K562 (cell line): ENCODE measurements at regions not wholly inside any gene's neighbourhood (a gene's known extent, or its start where the extent isn't known, plus 50 kb on each side); places are given as distances from the start of the nearest gene placed in this dataset.

ENCODE experiments used
- ATAC-seq: fragments of 200-7000 bp; cut with Tn5 transposase; 3 replicates; pipeline ENCODE4 v1.9.1; 2020; ENCODE audit warnings: moderate library complexity
- BruUV-seq: library from RNA; stranded (reverse); fragments of 400-500 nt; replicated peaks from 2 replicates; lab custom pipeline; 2021; lab: Mats Ljungman, UMichigan
- CTCF ChIA-PET: fragments of 300-600 bp; formaldehyde crosslinking; extraction: SDS; loops from one replicate; lab custom pipeline; 2021; ENCODE audit warnings: low intra/inter-chr PET ratio; lab: Yijun Ruan, JAX
- POLR2A ChIA-PET: fragments of 300-600, 350-650 bp; sonication (Branson Sonifier 250); formaldehyde crosslinking; extraction: SDS; loops from one replicate; lab custom pipeline; 2021; ENCODE audit warnings: antibody characterized with exemption, inconsistent platforms; lab: Yijun Ruan, JAX
- DNase-seq, 4 experiments: peaks; one replicate each; pipeline versions ENCODE4 v3.0.0 to v3.0.0-alpha.2; 2011 to 2018; ENCODE audit warnings: low spot score in 3 of 4, mixed read lengths in 3 of 4; ENCODE audit errors: extremely low read depth in 1 of 4
- FAIRE-seq: peaks from 2 replicates; lab custom pipeline; 2011; peaks lifted over from hg19 to GRCh38; lab: Jason Lieb, UNC
- H2AFZ ChIP-seq: 2 replicates; pipeline ENCODE4 v1.6.0; 2011; ENCODE audit warnings: low read depth, low read length, control low read depth, inconsistent platforms
- H3K27ac ChIP-seq: fragments of 200-600 bp; 3 replicates; pipeline ENCODE4 v1.8.0; 2011; ENCODE audit warnings: low read depth, mild to moderate bottlenecking, control low read depth, inconsistent platforms, low read length, moderate library complexity, mixed read lengths; ENCODE audit errors: extremely low read depth
- H3K27me3 ChIP-seq, 2 experiments: fragments of 300-600 bp in 1 of 2; 2 replicates in 1 of 2; 3 replicates in 1 of 2; pipeline versions ENCODE4 v1.6.0 to v1.8.0; 2011; ENCODE audit warnings: inconsistent platforms in 2 of 2, low read length in 2 of 2, mild to moderate bottlenecking in 1 of 2, mixed read lengths in 1 of 2, moderate library complexity in 1 of 2; ENCODE audit not compliant: control insufficient read depth in 2 of 2, insufficient read depth in 2 of 2
- H3K36me3 ChIP-seq: fragments of 300-600 bp; 3 replicates; pipeline ENCODE4 v1.8.0; 2011; ENCODE audit warnings: mild to moderate bottlenecking, low read length, inconsistent platforms; ENCODE audit not compliant: control insufficient read depth, insufficient read depth
- H3K4me1 ChIP-seq, 2 experiments: fragments of 200-600 bp in 1 of 2; replicated peaks in 1 of 2; 2 replicates in 1 of 2; 3 replicates in 1 of 2; pipeline versions ENCODE4 v1.5.1 to v1.8.0; 2011; ENCODE audit warnings: inconsistent platforms in 2 of 2, low read length in 2 of 2, mild to moderate bottlenecking in 1 of 2, mixed read lengths in 1 of 2, moderate library complexity in 1 of 2; ENCODE audit not compliant: control insufficient read depth in 2 of 2, insufficient read depth in 2 of 2
- H3K4me2 ChIP-seq: 2 replicates; pipeline ENCODE4 v1.6.1; 2011; ENCODE audit warnings: low read length, control low read depth, inconsistent platforms, mixed read lengths; ENCODE audit not compliant: insufficient read depth
- H3K4me3 ChIP-seq: fragments of 200-600 bp; sonication (generic), shearing (Covaris generic); 2 replicates; pipeline ENCODE4 v1.5.1; 2016; ENCODE audit warnings: control low read depth, inconsistent platforms
- H3K79me2 ChIP-seq: fragments of 200-600 bp; 3 replicates; pipeline ENCODE4 v1.8.0; 2011; ENCODE audit warnings: low read length, inconsistent platforms; ENCODE audit not compliant: control insufficient read depth, insufficient read depth
- H3K9ac ChIP-seq, 2 experiments: 2 replicates each; pipeline versions ENCODE4 v1.6.0 to v1.6.1; 2011; ENCODE audit warnings: low read depth in 2 of 2, low read length in 2 of 2, control low read depth in 1 of 2, inconsistent platforms in 1 of 2, mild to moderate bottlenecking in 1 of 2, mixed read lengths in 1 of 2; ENCODE audit not compliant: insufficient read depth in 1 of 2
- H3K9me1 ChIP-seq: one replicate; pipeline ENCODE4 v1.6.0; 2011; ENCODE audit warnings: inconsistent platforms, mild to moderate bottlenecking, low read length, moderate library complexity; ENCODE audit not compliant: control insufficient read depth, insufficient read depth
- H3K9me3 ChIP-seq: replicated peaks from 2 replicates; pipeline ENCODE4 v1.5.1; 2011; ENCODE audit warnings: low read depth, low read length, inconsistent platforms; ENCODE audit not compliant: control insufficient read depth, insufficient read depth
- H4K20me1 ChIP-seq: replicated peaks from 2 replicates; pipeline ENCODE4 v1.6.1; 2011; ENCODE audit warnings: low read length, inconsistent platforms, mixed read lengths; ENCODE audit not compliant: control insufficient read depth, insufficient read depth
- CAMTA2 ChIP-seq: fragments of 250-450 bp; sonication (Bioruptor Pico); conservative IDR thresholded peaks from 2 replicates; pipeline ENCODE4 v1.5.1; 2022
- ELF1 ChIP-seq: fragments of 200-800 bp; sonication (Bioruptor generic); IDR thresholded peaks from 2 replicates; pipeline ENCODE4 v1.6.1; 2016; ENCODE audit warnings: missing genetic modification characterization, missing compliant biosample characterization
- HLTF ChIP-seq: fragments of 450-650 bp; IDR thresholded peaks from 2 replicates; pipeline ENCODE4 v1.6.1; 2016
- KAT7 ChIP-seq: sonication (generic); formaldehyde crosslinking; IDR thresholded peaks from 2 replicates; pipeline ENCODE4 v1.8.0; 2022; ENCODE audit warnings: missing genetic modification reagents, mild to moderate bottlenecking, borderline replicate concordance
- SAFB2 ChIP-seq: fragments of 200-400 bp; formaldehyde crosslinking; IDR thresholded peaks from 2 replicates; pipeline ENCODE4 v1.6.1; 2018; ENCODE audit warnings: borderline replicate concordance, low read length, low read depth, moderate library complexity; ENCODE audit not compliant: severe bottlenecking
- SRSF3 ChIP-seq: fragments of 200-400 bp; formaldehyde crosslinking; IDR thresholded peaks from 2 replicates; pipeline ENCODE4 v1.6.1; 2016; ENCODE audit warnings: mild to moderate bottlenecking, low read length, moderate library complexity; ENCODE audit not compliant: insufficient read depth
- ZNF324 ChIP-seq: fragments of 250-450 bp; sonication (Bioruptor Pico); IDR thresholded peaks from 2 replicates; pipeline ENCODE4 v1.4.0; 2020; ENCODE audit warnings: mild to moderate bottlenecking
- WGBS: fragments of 100-300 bp; shearing (Covaris generic); methylation state at CpG from one replicate; pipeline ENCODE4 v1.1.6; 2016; ENCODE audit warnings: low coverage, mixed read lengths; ENCODE audit not compliant: insufficient coverage; ENCODE audit errors: missing lambda C conversion rate; 5-methylcytosine and 5-hydroxymethylcytosine counted together
- in situ Hi-C: fragments of 300-500 bp; cut with MboI; formaldehyde crosslinking; loops from 4 replicates; pipeline ENCODE4 v1.15.0; 2018; ENCODE audit warnings: inconsistent platforms, mixed read lengths
- intact Hi-C: fragments of 100-400 bp; cut with micrococcal nuclease; formaldehyde crosslinking; loops from 2 replicates; pipeline ENCODE4 v1.14.2; 2022
- TF ChIP-seq, protein P1 (sequence below): fragments of 450-650 bp; IDR thresholded peaks from 2 replicates; pipeline ENCODE4 v1.6.1; 2016
- TF ChIP-seq, protein P2 (sequence below): fragments of 450-650 bp; IDR thresholded peaks from 2 replicates; pipeline ENCODE4 v1.6.1; 2017; ENCODE audit warnings: mild to moderate bottlenecking, moderate library complexity
- TF ChIP-seq, protein P3 (sequence below): fragments of 250-450 bp; sonication (Bioruptor Pico); IDR thresholded peaks from 2 replicates; pipeline ENCODE4 v1.8.0; 2021; ENCODE audit warnings: borderline replicate concordance, mild to moderate bottlenecking, moderate library complexity; ENCODE audit not compliant: poor library complexity, severe bottlenecking
- TF ChIP-seq, protein P4 (sequence below), 2 experiments: fragments of 450-650 bp in 1 of 2; sonication (generic) in 1 of 2; formaldehyde crosslinking; conservative IDR thresholded peaks; 2 replicates each; pipeline versions ENCODE4 v1.4.0 to v1.8.1; 2020 to 2022; ENCODE audit warnings: mild to moderate bottlenecking in 1 of 2, missing genetic modification reagents in 1 of 2
- TF ChIP-seq, protein P5 (sequence below): sonication (generic); formaldehyde crosslinking; IDR thresholded peaks from 2 replicates; pipeline ENCODE4 v1.8.0; 2023; ENCODE audit warnings: mild to moderate bottlenecking, missing genetic modification reagents

DNA sequence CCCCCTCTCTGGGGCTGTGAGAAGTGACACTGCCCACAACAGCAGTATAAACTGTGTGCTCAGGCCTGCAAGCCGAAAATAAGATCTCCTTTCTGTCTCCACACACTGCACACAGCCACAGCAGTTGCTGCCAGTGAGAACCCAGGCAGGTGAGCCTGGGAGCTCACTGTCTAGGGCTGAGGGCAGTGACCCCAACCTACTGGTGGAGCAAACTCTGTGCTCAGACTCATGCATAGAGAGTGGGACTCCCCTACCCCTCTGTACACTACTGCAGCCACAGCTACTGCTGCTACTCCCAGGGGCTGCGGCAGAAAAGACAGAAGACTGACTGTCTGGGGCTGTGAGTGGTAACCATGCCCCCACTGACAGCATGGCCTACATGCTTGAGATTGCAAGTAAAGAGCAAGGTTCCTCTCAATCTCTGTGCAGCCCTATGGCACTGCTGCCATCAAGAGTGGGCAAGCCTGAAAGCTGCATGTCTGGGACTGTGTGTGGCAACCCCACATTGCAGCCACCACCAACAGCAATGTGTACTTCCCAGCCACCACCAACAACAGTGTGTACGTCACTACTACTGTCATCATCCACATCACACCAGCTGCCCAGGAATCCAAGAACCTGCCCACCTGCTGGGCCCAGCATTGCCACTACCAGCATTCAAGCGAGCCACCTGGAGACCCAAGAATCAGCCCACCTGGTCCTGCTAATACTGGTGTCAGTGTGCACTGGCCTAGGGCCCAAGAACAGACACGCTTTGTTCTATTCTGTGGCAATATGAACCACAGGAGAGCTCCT is 226.1 kb downstream of the XPNPEP1 start:
- DNase-seq (no peak), ATAC-seq (no peak), FAIRE-seq (no peak)
- Histone ChIP-seq H3K27me3 (no peaks in the 10 kb centered on the region), H3K9ac (no peak overlapping the region), H3K79me2 (no peaks in the 10 kb centered on the region), H3K27ac (no peak overlapping the region), H3K4me2 (no peak overlapping the region), H3K4me3 (no peak overlapping the region), H3K9me1 (no peaks in the 10 kb centered on the region), H4K20me1 (no peaks in the 10 kb centered on the region), H3K4me1 (no peaks in the 10 kb centered on the region), H3K9me3 (no peaks in the 10 kb centered on the region), H3K36me3 (no peaks in the 10 kb centered on the region), H2AFZ (no peak overlapping the region)
- TF ChIP-seq, protein P1, sequence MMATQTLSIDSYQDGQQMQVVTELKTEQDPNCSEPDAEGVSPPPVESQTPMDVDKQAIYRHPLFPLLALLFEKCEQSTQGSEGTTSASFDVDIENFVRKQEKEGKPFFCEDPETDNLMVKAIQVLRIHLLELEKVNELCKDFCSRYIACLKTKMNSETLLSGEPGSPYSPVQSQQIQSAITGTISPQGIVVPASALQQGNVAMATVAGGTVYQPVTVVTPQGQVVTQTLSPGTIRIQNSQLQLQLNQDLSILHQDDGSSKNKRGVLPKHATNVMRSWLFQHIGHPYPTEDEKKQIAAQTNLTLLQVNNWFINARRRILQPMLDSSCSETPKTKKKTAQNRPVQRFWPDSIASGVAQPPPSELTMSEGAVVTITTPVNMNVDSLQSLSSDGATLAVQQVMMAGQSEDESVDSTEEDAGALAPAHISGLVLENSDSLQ = no peak
- no peak for TF ChIP-seq KAT7
- TF ChIP-seq, protein P2, sequence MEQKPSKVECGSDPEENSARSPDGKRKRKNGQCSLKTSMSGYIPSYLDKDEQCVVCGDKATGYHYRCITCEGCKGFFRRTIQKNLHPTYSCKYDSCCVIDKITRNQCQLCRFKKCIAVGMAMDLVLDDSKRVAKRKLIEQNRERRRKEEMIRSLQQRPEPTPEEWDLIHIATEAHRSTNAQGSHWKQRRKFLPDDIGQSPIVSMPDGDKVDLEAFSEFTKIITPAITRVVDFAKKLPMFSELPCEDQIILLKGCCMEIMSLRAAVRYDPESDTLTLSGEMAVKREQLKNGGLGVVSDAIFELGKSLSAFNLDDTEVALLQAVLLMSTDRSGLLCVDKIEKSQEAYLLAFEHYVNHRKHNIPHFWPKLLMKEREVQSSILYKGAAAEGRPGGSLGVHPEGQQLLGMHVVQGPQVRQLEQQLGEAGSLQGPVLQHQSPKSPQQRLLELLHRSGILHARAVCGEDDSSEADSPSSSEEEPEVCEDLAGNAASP = no peak
- no peak for TF ChIP-seq HLTF
- TF ChIP-seq, protein P3, sequence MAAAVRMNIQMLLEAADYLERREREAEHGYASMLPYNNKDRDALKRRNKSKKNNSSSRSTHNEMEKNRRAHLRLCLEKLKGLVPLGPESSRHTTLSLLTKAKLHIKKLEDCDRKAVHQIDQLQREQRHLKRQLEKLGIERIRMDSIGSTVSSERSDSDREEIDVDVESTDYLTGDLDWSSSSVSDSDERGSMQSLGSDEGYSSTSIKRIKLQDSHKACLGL (CRISPR knock-in tag) = no peak
- TF ChIP-seq, protein P4, sequence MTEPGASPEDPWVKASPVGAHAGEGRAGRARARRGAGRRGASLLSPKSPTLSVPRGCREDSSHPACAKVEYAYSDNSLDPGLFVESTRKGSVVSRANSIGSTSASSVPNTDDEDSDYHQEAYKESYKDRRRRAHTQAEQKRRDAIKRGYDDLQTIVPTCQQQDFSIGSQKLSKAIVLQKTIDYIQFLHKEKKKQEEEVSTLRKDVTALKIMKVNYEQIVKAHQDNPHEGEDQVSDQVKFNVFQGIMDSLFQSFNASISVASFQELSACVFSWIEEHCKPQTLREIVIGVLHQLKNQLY (CRISPR knock-in tag; conservative IDR thresholded peaks at IDR 0.05) = no peak
- TF ChIP-seq CAMTA2 (CRISPR knock-in tag) = no peak
- TF ChIP-seq ZNF324 (CRISPR knock-in tag) = no peak
- no peak for TF ChIP-seq SRSF3
- no peak for TF ChIP-seq ELF1 (tag)
- no peak for TF ChIP-seq SAFB2
- TF ChIP-seq, protein P5, sequence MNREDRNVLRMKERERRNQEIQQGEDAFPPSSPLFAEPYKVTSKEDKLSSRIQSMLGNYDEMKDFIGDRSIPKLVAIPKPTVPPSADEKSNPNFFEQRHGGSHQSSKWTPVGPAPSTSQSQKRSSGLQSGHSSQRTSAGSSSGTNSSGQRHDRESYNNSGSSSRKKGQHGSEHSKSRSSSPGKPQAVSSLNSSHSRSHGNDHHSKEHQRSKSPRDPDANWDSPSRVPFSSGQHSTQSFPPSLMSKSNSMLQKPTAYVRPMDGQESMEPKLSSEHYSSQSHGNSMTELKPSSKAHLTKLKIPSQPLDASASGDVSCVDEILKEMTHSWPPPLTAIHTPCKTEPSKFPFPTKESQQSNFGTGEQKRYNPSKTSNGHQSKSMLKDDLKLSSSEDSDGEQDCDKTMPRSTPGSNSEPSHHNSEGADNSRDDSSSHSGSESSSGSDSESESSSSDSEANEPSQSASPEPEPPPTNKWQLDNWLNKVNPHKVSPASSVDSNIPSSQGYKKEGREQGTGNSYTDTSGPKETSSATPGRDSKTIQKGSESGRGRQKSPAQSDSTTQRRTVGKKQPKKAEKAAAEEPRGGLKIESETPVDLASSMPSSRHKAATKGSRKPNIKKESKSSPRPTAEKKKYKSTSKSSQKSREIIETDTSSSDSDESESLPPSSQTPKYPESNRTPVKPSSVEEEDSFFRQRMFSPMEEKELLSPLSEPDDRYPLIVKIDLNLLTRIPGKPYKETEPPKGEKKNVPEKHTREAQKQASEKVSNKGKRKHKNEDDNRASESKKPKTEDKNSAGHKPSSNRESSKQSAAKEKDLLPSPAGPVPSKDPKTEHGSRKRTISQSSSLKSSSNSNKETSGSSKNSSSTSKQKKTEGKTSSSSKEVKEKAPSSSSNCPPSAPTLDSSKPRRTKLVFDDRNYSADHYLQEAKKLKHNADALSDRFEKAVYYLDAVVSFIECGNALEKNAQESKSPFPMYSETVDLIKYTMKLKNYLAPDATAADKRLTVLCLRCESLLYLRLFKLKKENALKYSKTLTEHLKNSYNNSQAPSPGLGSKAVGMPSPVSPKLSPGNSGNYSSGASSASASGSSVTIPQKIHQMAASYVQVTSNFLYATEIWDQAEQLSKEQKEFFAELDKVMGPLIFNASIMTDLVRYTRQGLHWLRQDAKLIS (CRISPR knock-in tag) = no peak
- 0% methylated on average over 5 of the region's 5 CpGs for WGBS
- in situ Hi-C loops (no loop called here), intact Hi-C loops (no loop called here)
- ChIA-PET CTCF (no interaction called here), POLR2A (no interaction called here)
- no TSS peak for BruUV-seq
